ENCODE measurements at regions not wholly inside any gene's neighbourhood (a gene's known extent, or its start where the extent isn't known, plus 50 kb on each side); places are given as distances from the start of the nearest gene placed in this dataset.

GRCh38 chr6:19557191-19557590 lies 280.0 kb upstream of the ID4 start (continued):
- TF ChIP-seq, protein P1, sequence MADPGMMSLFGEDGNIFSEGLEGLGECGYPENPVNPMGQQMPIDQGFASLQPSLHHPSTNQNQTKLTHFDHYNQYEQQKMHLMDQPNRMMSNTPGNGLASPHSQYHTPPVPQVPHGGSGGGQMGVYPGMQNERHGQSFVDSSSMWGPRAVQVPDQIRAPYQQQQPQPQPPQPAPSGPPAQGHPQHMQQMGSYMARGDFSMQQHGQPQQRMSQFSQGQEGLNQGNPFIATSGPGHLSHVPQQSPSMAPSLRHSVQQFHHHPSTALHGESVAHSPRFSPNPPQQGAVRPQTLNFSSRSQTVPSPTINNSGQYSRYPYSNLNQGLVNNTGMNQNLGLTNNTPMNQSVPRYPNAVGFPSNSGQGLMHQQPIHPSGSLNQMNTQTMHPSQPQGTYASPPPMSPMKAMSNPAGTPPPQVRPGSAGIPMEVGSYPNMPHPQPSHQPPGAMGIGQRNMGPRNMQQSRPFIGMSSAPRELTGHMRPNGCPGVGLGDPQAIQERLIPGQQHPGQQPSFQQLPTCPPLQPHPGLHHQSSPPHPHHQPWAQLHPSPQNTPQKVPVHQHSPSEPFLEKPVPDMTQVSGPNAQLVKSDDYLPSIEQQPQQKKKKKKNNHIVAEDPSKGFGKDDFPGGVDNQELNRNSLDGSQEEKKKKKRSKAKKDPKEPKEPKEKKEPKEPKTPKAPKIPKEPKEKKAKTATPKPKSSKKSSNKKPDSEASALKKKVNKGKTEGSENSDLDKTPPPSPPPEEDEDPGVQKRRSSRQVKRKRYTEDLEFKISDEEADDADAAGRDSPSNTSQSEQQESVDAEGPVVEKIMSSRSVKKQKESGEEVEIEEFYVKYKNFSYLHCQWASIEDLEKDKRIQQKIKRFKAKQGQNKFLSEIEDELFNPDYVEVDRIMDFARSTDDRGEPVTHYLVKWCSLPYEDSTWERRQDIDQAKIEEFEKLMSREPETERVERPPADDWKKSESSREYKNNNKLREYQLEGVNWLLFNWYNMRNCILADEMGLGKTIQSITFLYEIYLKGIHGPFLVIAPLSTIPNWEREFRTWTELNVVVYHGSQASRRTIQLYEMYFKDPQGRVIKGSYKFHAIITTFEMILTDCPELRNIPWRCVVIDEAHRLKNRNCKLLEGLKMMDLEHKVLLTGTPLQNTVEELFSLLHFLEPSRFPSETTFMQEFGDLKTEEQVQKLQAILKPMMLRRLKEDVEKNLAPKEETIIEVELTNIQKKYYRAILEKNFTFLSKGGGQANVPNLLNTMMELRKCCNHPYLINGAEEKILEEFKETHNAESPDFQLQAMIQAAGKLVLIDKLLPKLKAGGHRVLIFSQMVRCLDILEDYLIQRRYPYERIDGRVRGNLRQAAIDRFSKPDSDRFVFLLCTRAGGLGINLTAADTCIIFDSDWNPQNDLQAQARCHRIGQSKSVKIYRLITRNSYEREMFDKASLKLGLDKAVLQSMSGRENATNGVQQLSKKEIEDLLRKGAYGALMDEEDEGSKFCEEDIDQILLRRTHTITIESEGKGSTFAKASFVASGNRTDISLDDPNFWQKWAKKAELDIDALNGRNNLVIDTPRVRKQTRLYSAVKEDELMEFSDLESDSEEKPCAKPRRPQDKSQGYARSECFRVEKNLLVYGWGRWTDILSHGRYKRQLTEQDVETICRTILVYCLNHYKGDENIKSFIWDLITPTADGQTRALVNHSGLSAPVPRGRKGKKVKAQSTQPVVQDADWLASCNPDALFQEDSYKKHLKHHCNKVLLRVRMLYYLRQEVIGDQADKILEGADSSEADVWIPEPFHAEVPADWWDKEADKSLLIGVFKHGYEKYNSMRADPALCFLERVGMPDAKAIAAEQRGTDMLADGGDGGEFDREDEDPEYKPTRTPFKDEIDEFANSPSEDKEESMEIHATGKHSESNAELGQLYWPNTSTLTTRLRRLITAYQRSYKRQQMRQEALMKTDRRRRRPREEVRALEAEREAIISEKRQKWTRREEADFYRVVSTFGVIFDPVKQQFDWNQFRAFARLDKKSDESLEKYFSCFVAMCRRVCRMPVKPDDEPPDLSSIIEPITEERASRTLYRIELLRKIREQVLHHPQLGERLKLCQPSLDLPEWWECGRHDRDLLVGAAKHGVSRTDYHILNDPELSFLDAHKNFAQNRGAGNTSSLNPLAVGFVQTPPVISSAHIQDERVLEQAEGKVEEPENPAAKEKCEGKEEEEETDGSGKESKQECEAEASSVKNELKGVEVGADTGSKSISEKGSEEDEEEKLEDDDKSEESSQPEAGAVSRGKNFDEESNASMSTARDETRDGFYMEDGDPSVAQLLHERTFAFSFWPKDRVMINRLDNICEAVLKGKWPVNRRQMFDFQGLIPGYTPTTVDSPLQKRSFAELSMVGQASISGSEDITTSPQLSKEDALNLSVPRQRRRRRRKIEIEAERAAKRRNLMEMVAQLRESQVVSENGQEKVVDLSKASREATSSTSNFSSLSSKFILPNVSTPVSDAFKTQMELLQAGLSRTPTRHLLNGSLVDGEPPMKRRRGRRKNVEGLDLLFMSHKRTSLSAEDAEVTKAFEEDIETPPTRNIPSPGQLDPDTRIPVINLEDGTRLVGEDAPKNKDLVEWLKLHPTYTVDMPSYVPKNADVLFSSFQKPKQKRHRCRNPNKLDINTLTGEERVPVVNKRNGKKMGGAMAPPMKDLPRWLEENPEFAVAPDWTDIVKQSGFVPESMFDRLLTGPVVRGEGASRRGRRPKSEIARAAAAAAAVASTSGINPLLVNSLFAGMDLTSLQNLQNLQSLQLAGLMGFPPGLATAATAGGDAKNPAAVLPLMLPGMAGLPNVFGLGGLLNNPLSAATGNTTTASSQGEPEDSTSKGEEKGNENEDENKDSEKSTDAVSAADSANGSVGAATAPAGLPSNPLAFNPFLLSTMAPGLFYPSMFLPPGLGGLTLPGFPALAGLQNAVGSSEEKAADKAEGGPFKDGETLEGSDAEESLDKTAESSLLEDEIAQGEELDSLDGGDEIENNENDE (IDR thresholded peaks at IDR 0.05; ENCODE audit: low read depth, low read length) = no peak
